GM23338 (cell line): ENCODE measurements at regions not wholly inside any gene's neighbourhood (a gene's known extent, or its start where the extent isn't known, plus 50 kb on each side); places are given as distances from the start of the nearest gene placed in this dataset.
A peak's percentile ranks its signal among the peaks of the same experiment; 100 is the strongest.

Experiments used
- ATAC-seq: fragments of 200-7000 bp; cut with Tn5 transposase; 3 replicates; pipeline ENCODE4 v1.9.1; 2020
- DNase-seq: peaks from one replicate; pipeline ENCODE4 v3.0.0-alpha.2; 2015; ENCODE audit warnings: low spot score
- H2AFZ ChIP-seq: fragments of 200-600 bp; sonication (generic); 2 replicates; pipeline ENCODE4 v1.8.0; 2016; ENCODE audit warnings: antibody characterized with exemption, mild to moderate bottlenecking, moderate library complexity
- H3F3A ChIP-seq: fragments of 200-600 bp; sonication (generic); replicated peaks from 2 replicates; pipeline ENCODE4 v1.8.0; 2017; ENCODE audit warnings: antibody characterized with exemption, mixed run types, low read depth
- H3K27ac ChIP-seq: fragments of 200-600 bp; sonication (generic); 2 replicates; pipeline ENCODE4 v1.6.1; 2016; ENCODE audit warnings: low read depth
- H3K27me3 ChIP-seq: fragments of 200-600 bp; sonication (generic); 2 replicates; pipeline ENCODE4 v1.8.0; 2016; ENCODE audit warnings: mild to moderate bottlenecking, mixed run types, moderate library complexity; ENCODE audit not compliant: insufficient read depth
- H3K36me3 ChIP-seq: fragments of 200-600 bp; sonication (generic); 2 replicates; pipeline ENCODE4 v1.8.0; 2016; ENCODE audit warnings: mild to moderate bottlenecking; ENCODE audit not compliant: insufficient read depth
- H3K4me1 ChIP-seq: fragments of 200-600 bp; sonication (generic); 2 replicates; pipeline ENCODE4 v1.8.0; 2016; ENCODE audit warnings: mild to moderate bottlenecking, moderate library complexity; ENCODE audit not compliant: insufficient read depth
- H3K4me2 ChIP-seq: fragments of 200-600 bp; sonication (generic); 2 replicates; pipeline ENCODE4 v1.7.1; 2017; ENCODE audit warnings: mixed run types
- H3K4me3 ChIP-seq: fragments of 200-600 bp; sonication (generic); 2 replicates; pipeline ENCODE4 v1.6.1; 2016; ENCODE audit warnings: mixed run types
- H3K79me2 ChIP-seq: fragments of 200-600 bp; sonication (generic); replicated peaks from 2 replicates; pipeline ENCODE4 v1.8.0; 2017; ENCODE audit warnings: mild to moderate bottlenecking; ENCODE audit not compliant: insufficient read depth
- H3K9me2 ChIP-seq: fragments of 200-600 bp; sonication (generic); 2 replicates; pipeline ENCODE4 v1.8.0; 2017; ENCODE audit not compliant: insufficient read depth
- H4K20me1 ChIP-seq: fragments of 200-600 bp; sonication (generic); replicated peaks from 2 replicates; pipeline ENCODE4 v1.8.0; 2017; ENCODE audit warnings: mild to moderate bottlenecking; ENCODE audit not compliant: insufficient read depth
- H3K27ac Mint-ChIP-seq: 2 replicates; pipeline ENCODE4 v1.8.0; 2020; ENCODE audit warnings: inconsistent platforms, mild to moderate bottlenecking, moderate library complexity, mixed read lengths
- H3K27me3 Mint-ChIP-seq: 3 replicates; pipeline ENCODE4 v1.8.0; 2022; ENCODE audit warnings: low read depth, mild to moderate bottlenecking, moderate library complexity, mixed read lengths, inconsistent platforms; ENCODE audit not compliant: insufficient read depth, poor library complexity
- H3K36me3 Mint-ChIP-seq: 3 replicates; pipeline ENCODE4 v1.8.0; 2021; ENCODE audit warnings: low read depth, mild to moderate bottlenecking, inconsistent platforms, moderate library complexity, mixed read lengths
- H3K4me1 Mint-ChIP-seq: 3 replicates; pipeline ENCODE4 v1.8.0; 2020; ENCODE audit warnings: mild to moderate bottlenecking, inconsistent platforms, mixed read lengths
- H3K4me3 Mint-ChIP-seq: 3 replicates; pipeline ENCODE4 v1.8.0; 2021; ENCODE audit warnings: moderate library complexity, mild to moderate bottlenecking, inconsistent platforms, mixed read lengths
- H3K9me3 Mint-ChIP-seq: 3 replicates; pipeline ENCODE4 v1.8.0; 2020; ENCODE audit warnings: moderate library complexity, mild to moderate bottlenecking, inconsistent platforms, mixed read lengths
- CREB1 ChIP-seq: fragments of 250-450 bp; sonication (Bioruptor Pico); IDR thresholded peaks from 2 replicates; pipeline ENCODE4 v1.5.0; 2020; ENCODE audit warnings: low read depth, mild to moderate bottlenecking, moderate library complexity
- CTCF ChIP-seq, 2 experiments: fragments of 200-600 bp in 1 of 2; sonication (generic) in 1 of 2; conservative IDR thresholded peaks; 2 replicates each; pipeline versions ENCODE4 v1.5.1 to v1.6.1; 2016 to 2017; ENCODE audit warnings: antibody characterized with exemption in 2 of 2, low read depth in 2 of 2, mild to moderate bottlenecking in 2 of 2, moderate library complexity in 1 of 2
- ETS1 ChIP-seq: IDR thresholded peaks from 2 replicates; pipeline ENCODE4 v1.6.1; 2016; ENCODE audit warnings: antibody characterized with exemption
- EZH2 ChIP-seq: fragments of 200-600 bp; sonication (generic); IDR thresholded peaks from one replicate; pipeline ENCODE4 v1.8.0; 2017; ENCODE audit warnings: antibody characterized with exemption, mild to moderate bottlenecking, low read depth; ENCODE audit not compliant: unreplicated experiment
- EZH2phosphoT487 ChIP-seq: fragments of 200-600 bp; sonication (generic); IDR thresholded peaks from one replicate; pipeline ENCODE4 v1.8.1; 2018; ENCODE audit warnings: antibody characterized with exemption; ENCODE audit not compliant: unreplicated experiment
- JUNB ChIP-seq: IDR thresholded peaks from one replicate; pipeline ENCODE4 v1.6.1; 2016; ENCODE audit warnings: antibody characterized with exemption; ENCODE audit not compliant: unreplicated experiment
- NANOG ChIP-seq: IDR thresholded peaks from 2 replicates; pipeline ENCODE4 v1.6.1; 2016; ENCODE audit warnings: antibody characterized with exemption, borderline replicate concordance
- POLR2AphosphoS5 ChIP-seq: IDR thresholded peaks from 2 replicates; pipeline ENCODE4 v1.6.1; 2016; ENCODE audit warnings: antibody characterized with exemption, low read depth
- REST ChIP-seq: IDR thresholded peaks from one replicate; pipeline ENCODE4 v1.6.1; 2018; ENCODE audit warnings: antibody characterized with exemption; ENCODE audit not compliant: unreplicated experiment
- STAT1 ChIP-seq: IDR thresholded peaks from one replicate; pipeline ENCODE4 v1.6.1; 2016; ENCODE audit warnings: antibody characterized with exemption; ENCODE audit not compliant: unreplicated experiment
- ZNF114 ChIP-seq: fragments of 250-450 bp; sonication (Bioruptor Pico); IDR thresholded peaks from 2 replicates; pipeline ENCODE4 v1.5.0; 2020; ENCODE audit warnings: mild to moderate bottlenecking, moderate library complexity
- ZNF331 ChIP-seq: fragments of 250-450 bp; sonication (Bioruptor Pico); IDR thresholded peaks from 2 replicates; pipeline ENCODE4 v1.5.0; 2020; ENCODE audit warnings: low read depth, mild to moderate bottlenecking, moderate library complexity
- ZNF462 ChIP-seq: fragments of 250-450 bp; sonication (Bioruptor Pico); IDR thresholded peaks from 2 replicates; pipeline ENCODE4 v1.5.0; 2020; ENCODE audit warnings: mild to moderate bottlenecking, moderate library complexity

GRCh38 chr1:59223989-59224634 is 72.8 kb upstream of the FGGY start:
- Histone ChIP-seq H3K4me3 (no peak overlapping the region), H4K20me1 (no peaks in the 10 kb centered on the region), H3K9me2 (peaks cover 19% of the 10 kb centered on the region; the same call in 1 of the 2 replicates), H2AFZ (no peak overlapping the region), H3K4me2 (no peak overlapping the region), H3K79me2 (no peaks in the 10 kb centered on the region), H3K4me1 (no peaks in the 10 kb centered on the region), H3K27me3 (no peaks in the 10 kb centered on the region), H3K36me3 (no peaks in the 10 kb centered on the region), H3K27ac (no peak overlapping the region), H3F3A (no peaks in the 10 kb centered on the region)
- DNase-seq (no peak), ATAC-seq (peak; percentile 35; the same call in 1 of the 3 replicates)
- no peaks in the 10 kb centered on the region for H3K27me3 Mint-ChIP-seq
- H3K9me3 Mint-ChIP-seq = no peaks in the 10 kb centered on the region; the same call in 2 of the 3 replicates
- no peaks in the 10 kb centered on the region for H3K36me3 Mint-ChIP-seq
- H3K27ac Mint-ChIP-seq = no peak overlapping the region
- TF ChIP-seq STAT1 = no peak
- no peak for TF ChIP-seq ZNF114 (CRISPR knock-in tag)
- TF ChIP-seq REST = no peak
- no peak for TF ChIP-seq EZH2
- TF ChIP-seq NANOG = no peak
- TF ChIP-seq CTCF (conservative IDR thresholded peaks at IDR 0.05; ENCODE audit: low read depth in 2 of 2) = no peak
- no peak for TF ChIP-seq ETS1
- no peak for TF ChIP-seq ZNF331 (CRISPR knock-in tag)
- TF ChIP-seq ZNF462 = no peak
- no peak for TF ChIP-seq EZH2phosphoT487
- no peak for TF ChIP-seq CREB1
- no peak for TF ChIP-seq POLR2AphosphoS5
- TF ChIP-seq JUNB = no peak
- H3K4me3 Mint-ChIP-seq = no peak overlapping the region
- H3K4me1 Mint-ChIP-seq = peaks cover 8% of the 10 kb centered on the region
